Mesendoderm (in vitro differentiated cells): ENCODE measurements at regions not wholly inside any gene's neighbourhood (a gene's known extent, or its start where the extent isn't known, plus 50 kb on each side); places are given as distances from the start of the nearest gene placed in this dataset.

ENCODE experiments used
- DNase-seq: peaks from one replicate; pipeline ENCODE4 v3.0.0; 2013
- H2AK5ac ChIP-seq: 2 replicates; pipeline ENCODE4 v1.6.1; 2013; ENCODE audit warnings: low read length, inconsistent platforms
- H2BK120ac ChIP-seq: 2 replicates; pipeline ENCODE4 v1.6.1; 2013; ENCODE audit warnings: low read depth, mild to moderate bottlenecking, low read length, moderate library complexity, mixed read lengths
- H2BK15ac ChIP-seq: replicated peaks from 2 replicates; pipeline ENCODE4 v1.6.1; 2013; ENCODE audit warnings: low read depth, mild to moderate bottlenecking, moderate library complexity
- H2BK5ac ChIP-seq: 2 replicates; pipeline ENCODE4 v1.6.1; 2013; ENCODE audit warnings: low read length, inconsistent platforms
- H3K18ac ChIP-seq: 2 replicates; pipeline ENCODE4 v1.6.1; 2013; ENCODE audit warnings: mild to moderate bottlenecking, low read length, mixed read lengths
- H3K23ac ChIP-seq: one replicate; pipeline ENCODE4 v1.6.1; 2013; ENCODE audit warnings: low read length
- H3K27ac ChIP-seq: 2 replicates; pipeline ENCODE4 v1.5.1; 2013; ENCODE audit warnings: low read depth, mild to moderate bottlenecking, inconsistent platforms, low read length, moderate library complexity
- H3K27me3 ChIP-seq: 2 replicates; pipeline ENCODE4 v1.6.1; 2013; ENCODE audit warnings: low read length, control low read depth, mild to moderate bottlenecking, inconsistent platforms; ENCODE audit not compliant: insufficient read depth, poor library complexity
- H3K36me3 ChIP-seq: 2 replicates; pipeline ENCODE4 v1.6.1; 2013; ENCODE audit warnings: low read length, inconsistent platforms; ENCODE audit not compliant: control insufficient read depth, insufficient read depth
- H3K4ac ChIP-seq: one replicate; pipeline ENCODE4 v1.6.1; 2013; ENCODE audit warnings: low read depth, mild to moderate bottlenecking, low read length, moderate library complexity
- H3K4me1 ChIP-seq: 2 replicates; pipeline ENCODE4 v1.6.1; 2013; ENCODE audit warnings: low read depth, low read length, inconsistent platforms; ENCODE audit not compliant: control insufficient read depth
- H3K4me2 ChIP-seq: 2 replicates; pipeline ENCODE4 v1.6.1; 2013; ENCODE audit warnings: low read length
- H3K4me3 ChIP-seq: 2 replicates; pipeline ENCODE4 v1.5.1; 2013; ENCODE audit warnings: mild to moderate bottlenecking, low read length
- H3K56ac ChIP-seq: one replicate; pipeline ENCODE4 v1.6.1; 2013; ENCODE audit warnings: low read length
- H3K79me1 ChIP-seq: 2 replicates; pipeline ENCODE4 v1.6.1; 2013; ENCODE audit warnings: low read length, inconsistent platforms
- H3K79me2 ChIP-seq: 2 replicates; pipeline ENCODE4 v1.6.1; 2013; ENCODE audit warnings: mild to moderate bottlenecking, low read length; ENCODE audit not compliant: control insufficient read depth, insufficient read depth
- H3K9ac ChIP-seq: 2 replicates; pipeline ENCODE4 v1.6.1; 2013; ENCODE audit warnings: low read length, inconsistent platforms
- H4K5ac ChIP-seq: one replicate; pipeline ENCODE4 v1.6.1; 2013; ENCODE audit warnings: low read length
- H4K8ac ChIP-seq: one replicate; pipeline ENCODE4 v1.6.1; 2013; ENCODE audit warnings: low read depth, mild to moderate bottlenecking, control low read depth, low read length, moderate library complexity
- WGBS: extraction: QIAGEN DNeasy Blood & Tissue Kit; methylation state at CpG from one replicate; pipeline ENCODE4 v1.1.7; 2013; ENCODE audit warnings: low lambda C conversion rate, missing lambda C conversion rate; ENCODE audit not compliant: insufficient coverage; ENCODE audit errors: extremely low coverage; 5-methylcytosine and 5-hydroxymethylcytosine counted together

GRCh38 chr4:133467290-133467947, 318.3 kb downstream of the PCDH10 start:
- H3K18ac ChIP-seq = no peak overlapping the region
- H3K4ac ChIP-seq = no peak overlapping the region
- no peaks in the 10 kb centered on the region for H3K4me1 ChIP-seq
- no peak overlapping the region for H3K4me3 ChIP-seq
- H3K36me3 ChIP-seq = no peaks in the 10 kb centered on the region
- no peaks in the 10 kb centered on the region for H3K79me2 ChIP-seq
- no peak overlapping the region for H4K5ac ChIP-seq
- no peak overlapping the region for H3K9ac ChIP-seq
- H3K79me1 ChIP-seq = no peaks in the 10 kb centered on the region
- no peak overlapping the region for H2BK15ac ChIP-seq
- WGBS = no CpG with 5 or more reads among the region's 3 CpGs
- H3K56ac ChIP-seq = no peak overlapping the region
- no peaks in the 10 kb centered on the region for H3K27me3 ChIP-seq
- no peak overlapping the region for H3K27ac ChIP-seq
- H4K8ac ChIP-seq = no peak overlapping the region
- H3K4me2 ChIP-seq = no peak overlapping the region
- no peak overlapping the region for H2AK5ac ChIP-seq
- no peak for DNase-seq
- H3K23ac ChIP-seq = no peak overlapping the region
- H2BK5ac ChIP-seq = no peak overlapping the region
- no peak overlapping the region for H2BK120ac ChIP-seq

- Histone ChIP-seq H2BK5ac (no peak overlapping the region), H3K4ac (no peak overlapping the region), H3K36me3 (no peaks in the 10 kb centered on the region), H4K5ac (no peak overlapping the region), H2BK15ac (no peak overlapping the region), H4K8ac (no peak overlapping the region), H3K23ac (no peak overlapping the region), H3K79me1 (no peaks in the 10 kb centered on the region), H3K18ac (no peak overlapping the region), H3K79me2 (no peaks in the 10 kb centered on the region), H3K56ac (no peak overlapping the region), H2AK5ac (no peak overlapping the region), H3K27ac (no peak overlapping the region), H3K27me3 (no peaks in the 10 kb centered on the region), H3K4me3 (no peak overlapping the region), H2BK120ac (no peak overlapping the region), H3K4me2 (no peak overlapping the region), H3K9ac (no peak overlapping the region), H3K4me1 (no peaks in the 10 kb centered on the region)
- no peak for DNase-seq
- no CpG with 5 or more reads among the region's 4 CpGs for WGBS
Observed at GRCh38 chr4:133465022-133465421, 315.9 kb downstream of the PCDH10 start.

GRCh38 chr4:133464311-133464710, 315.2 kb downstream of the PCDH10 start:
- whole genome bisulfite sequencing = no CpG with 5 or more reads among the region's 4 CpGs
- no peak overlapping the region for H3K27ac ChIP-seq
- H3K56ac ChIP-seq = no peak overlapping the region
- no peaks in the 10 kb centered on the region for H3K79me2 ChIP-seq
- H2BK15ac ChIP-seq = no peak overlapping the region
- H4K5ac ChIP-seq = no peak overlapping the region
- no peak overlapping the region for H2BK5ac ChIP-seq
- H4K8ac ChIP-seq = no peak overlapping the region
- no peak overlapping the region for H3K23ac ChIP-seq
- no peak overlapping the region for H2AK5ac ChIP-seq
- no peak overlapping the region for H3K4ac ChIP-seq
- DNase-seq = no peak
- H3K4me2 ChIP-seq = no peak overlapping the region
- H3K4me3 ChIP-seq = no peak overlapping the region
- H3K36me3 ChIP-seq = no peaks in the 10 kb centered on the region
- no peak overlapping the region for H3K18ac ChIP-seq
- H3K27me3 ChIP-seq = no peaks in the 10 kb centered on the region
- H3K4me1 ChIP-seq = no peaks in the 10 kb centered on the region
- no peaks in the 10 kb centered on the region for H3K79me1 ChIP-seq
- H3K9ac ChIP-seq = no peak overlapping the region
- H2BK120ac ChIP-seq = no peak overlapping the region

GRCh38 chr4:133452678-133453077, 303.6 kb downstream of the PCDH10 start:
- no peaks in the 10 kb centered on the region for H3K4me1 ChIP-seq
- no peak overlapping the region for H3K4ac ChIP-seq
- H3K4me2 ChIP-seq = no peak overlapping the region
- H3K79me2 ChIP-seq = no peaks in the 10 kb centered on the region
- H3K9ac ChIP-seq = no peak overlapping the region
- no peak overlapping the region for H2AK5ac ChIP-seq
- H3K56ac ChIP-seq = no peak overlapping the region
- H3K23ac ChIP-seq = no peak overlapping the region
- H2BK120ac ChIP-seq = no peak overlapping the region
- no peaks in the 10 kb centered on the region for H3K27me3 ChIP-seq
- no CpG with 5 or more reads among the region's 2 CpGs for WGBS
- H4K8ac ChIP-seq = no peak overlapping the region
- H3K27ac ChIP-seq = no peak overlapping the region
- H3K18ac ChIP-seq = no peak overlapping the region
- no peak for DNase-seq
- H2BK5ac ChIP-seq = no peak overlapping the region
- H4K5ac ChIP-seq = no peak overlapping the region
- no peak overlapping the region for H3K4me3 ChIP-seq
- no peaks in the 10 kb centered on the region for H3K36me3 ChIP-seq
- no peaks in the 10 kb centered on the region for H3K79me1 ChIP-seq
- H2BK15ac ChIP-seq = no peak overlapping the region

- Histone ChIP-seq H2AK5ac (no peak overlapping the region), H2BK15ac (no peak overlapping the region), H3K4me1 (no peaks in the 10 kb centered on the region), H3K4me2 (no peak overlapping the region), H3K36me3 (no peaks in the 10 kb centered on the region), H2BK120ac (no peak overlapping the region), H3K56ac (no peak overlapping the region), H3K9ac (no peak overlapping the region), H3K4ac (no peak overlapping the region), H3K79me2 (no peaks in the 10 kb centered on the region), H3K27me3 (no peaks in the 10 kb centered on the region), H3K4me3 (no peak overlapping the region), H3K23ac (no peak overlapping the region), H2BK5ac (no peak overlapping the region), H4K5ac (no peak overlapping the region), H3K27ac (no peak overlapping the region), H4K8ac (no peak overlapping the region), H3K79me1 (no peaks in the 10 kb centered on the region), H3K18ac (no peak overlapping the region)
- DNase-seq = no peak
- WGBS = no CpG with 5 or more reads among the region's 17 CpGs
Observed at GRCh38 chr4:133450813-133451212, 301.7 kb downstream of the PCDH10 start.

GRCh38 chr4:133440404-133440803, 291.3 kb downstream of the PCDH10 start:
- peak overlapping the region; percentile 11 for H3K18ac ChIP-seq
- no peak overlapping the region for H3K4me3 ChIP-seq
- no peak overlapping the region for H4K8ac ChIP-seq
- no peak overlapping the region for H3K56ac ChIP-seq
- H3K79me1 ChIP-seq = no peaks in the 10 kb centered on the region
- no peaks in the 10 kb centered on the region for H3K79me2 ChIP-seq
- no peak overlapping the region for H2BK15ac ChIP-seq
- no peaks in the 10 kb centered on the region for H3K27me3 ChIP-seq
- no peak overlapping the region for H2AK5ac ChIP-seq
- H3K9ac ChIP-seq = no peak overlapping the region
- H3K36me3 ChIP-seq = no peaks in the 10 kb centered on the region
- H2BK120ac ChIP-seq = no peak overlapping the region
- H3K27ac ChIP-seq = no peak overlapping the region
- DNase-seq = no peak
- H3K4me2 ChIP-seq = no peak overlapping the region
- H3K4me1 ChIP-seq = no peaks in the 10 kb centered on the region
- H3K4ac ChIP-seq = no peak overlapping the region
- no peak overlapping the region for H2BK5ac ChIP-seq
- no peak overlapping the region for H3K23ac ChIP-seq
- H4K5ac ChIP-seq = no peak overlapping the region
